Muscle of leg (tissue), 3 donors: ENCODE measurements at regions not wholly inside any gene's neighbourhood (a gene's known extent, or its start where the extent isn't known, plus 50 kb on each side); places are given as distances from the start of the nearest gene placed in this dataset.
A peak's percentile ranks its signal among the peaks of the same experiment; 100 is the strongest.

Experiments used
- DNase-seq: peaks from one replicate; pipeline ENCODE4 v3.0.0; 2013
- H3K27ac ChIP-seq: one replicate; pipeline ENCODE4 v1.5.1; 2013; ENCODE audit warnings: mild to moderate bottlenecking, low read length, control low read depth
- H3K27me3 ChIP-seq: one replicate; pipeline ENCODE4 v1.6.1; 2013; ENCODE audit warnings: low read length; ENCODE audit not compliant: control insufficient read depth, insufficient read depth
- H3K36me3 ChIP-seq: one replicate; pipeline ENCODE4 v1.6.1; 2013; ENCODE audit warnings: low read length; ENCODE audit not compliant: control insufficient read depth, insufficient read depth
- H3K4me1 ChIP-seq: one replicate; pipeline ENCODE4 v1.6.1; 2013; ENCODE audit warnings: low read length; ENCODE audit not compliant: control insufficient read depth, insufficient read depth
- H3K4me3 ChIP-seq: one replicate; pipeline ENCODE4 v1.5.1; 2013; ENCODE audit warnings: low read length, control low read depth
- H3K9me3 ChIP-seq: replicated peaks from 2 replicates; pipeline ENCODE4 v1.6.1; 2013; ENCODE audit warnings: low read depth, low read length; ENCODE audit not compliant: control insufficient read depth
- WGBS: methylation state at CpG from one replicate; pipeline ENCODE4 v1.1.5; 2013; ENCODE audit warnings: missing lambda C conversion rate; ENCODE audit not compliant: insufficient coverage; 5-methylcytosine and 5-hydroxymethylcytosine counted together

DNA sequence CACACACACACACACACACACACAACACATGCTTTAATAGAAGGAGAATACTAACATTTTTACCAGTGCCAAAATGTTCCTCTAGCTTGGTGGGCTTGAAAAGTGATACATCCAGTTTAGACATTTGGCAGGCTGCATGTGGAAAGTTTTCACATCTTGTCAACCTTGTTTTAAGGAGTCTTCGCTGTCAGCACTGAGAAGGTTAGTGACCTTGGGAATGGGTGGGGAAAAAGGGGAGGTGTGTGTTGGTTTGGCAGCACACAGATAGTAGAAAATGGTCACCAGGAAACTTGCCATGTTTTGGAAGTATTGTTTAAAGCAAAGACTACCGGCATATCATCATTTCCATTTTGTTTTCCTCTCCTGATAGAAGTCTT lies 346.5 kb upstream of the ADAMTSL1 start:
- no peaks in the 10 kb centered on the region for H3K27me3 ChIP-seq
- H3K4me1 ChIP-seq = peaks cover 8% of the 10 kb centered on the region
- peak; percentile 60 for DNase-seq
- H3K27ac ChIP-seq = peak overlapping the region; percentile 59
- no peaks in the 10 kb centered on the region for H3K36me3 ChIP-seq
- WGBS = 0% methylated on average over 1 of the region's 2 CpGs
- H3K9me3 ChIP-seq = no peaks in the 10 kb centered on the region
- no peak overlapping the region for H3K4me3 ChIP-seq

DNA sequence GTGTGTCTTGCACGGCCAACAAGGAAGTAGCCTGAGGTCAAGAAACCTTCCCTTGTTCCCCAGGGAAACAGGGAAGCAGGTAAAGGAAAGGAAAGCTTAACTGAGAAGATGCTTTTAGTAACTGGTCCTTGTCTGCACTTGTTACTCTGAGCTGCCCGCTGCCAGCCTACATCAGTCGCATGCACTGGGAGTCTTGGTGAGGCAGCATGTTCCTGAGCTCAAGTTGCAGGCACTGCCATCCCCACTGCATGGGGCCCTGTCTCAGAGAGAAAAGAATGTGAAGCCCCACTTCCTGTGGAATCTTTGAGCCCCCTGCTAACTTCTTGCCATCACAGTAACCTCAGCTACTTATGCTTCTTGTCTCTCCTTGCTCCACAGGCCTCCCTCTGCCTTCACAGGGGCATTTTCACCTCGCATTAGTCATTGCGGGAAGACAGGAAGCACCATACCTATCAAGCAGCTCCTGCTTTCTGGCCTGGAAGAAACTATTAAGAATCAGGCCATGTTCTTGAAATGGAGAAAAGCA lies 344.1 kb upstream of the ADAMTSL1 start:
- 93% methylated on average over 4 of the region's 5 CpGs for WGBS

DNA sequence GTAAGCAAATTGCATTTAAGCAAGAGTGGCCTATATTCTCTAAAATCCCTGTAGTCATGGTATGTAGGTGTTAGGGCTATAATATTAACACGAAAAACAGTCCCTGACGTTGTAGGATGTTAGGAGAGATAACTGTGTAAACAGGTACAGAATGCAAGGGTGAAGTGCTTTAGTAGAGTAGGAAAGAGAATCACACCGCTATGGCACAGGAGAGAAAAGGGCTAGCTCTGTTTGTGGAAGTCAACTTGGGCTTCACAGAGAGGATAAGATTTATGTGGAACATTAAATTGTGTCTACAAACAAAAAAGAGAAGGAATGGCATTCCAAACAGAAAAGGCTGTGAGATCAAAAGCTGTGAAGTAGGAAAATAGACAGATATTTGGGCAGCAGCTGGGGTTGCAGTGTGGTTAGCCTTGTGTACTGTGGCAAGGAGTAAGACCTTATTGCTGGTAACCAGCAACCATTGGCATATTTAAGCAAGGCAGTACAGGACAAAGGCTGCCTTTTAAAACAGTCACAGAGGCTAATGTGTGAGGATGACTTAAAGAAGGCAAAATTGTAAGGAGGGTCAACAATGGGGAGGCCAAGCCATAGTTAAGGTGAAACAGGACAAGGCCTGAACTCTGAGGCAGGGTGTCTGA lies 337.5 kb upstream of the ADAMTSL1 start:
- H3K27me3 ChIP-seq = no peaks in the 10 kb centered on the region
- no peaks in the 10 kb centered on the region for H3K4me1 ChIP-seq
- WGBS = 87% methylated on average over 3 of the region's 3 CpGs
- H3K27ac ChIP-seq = no peak overlapping the region
- DNase-seq = no peak
- no peaks in the 10 kb centered on the region for H3K9me3 ChIP-seq
- H3K4me3 ChIP-seq = no peak overlapping the region
- H3K36me3 ChIP-seq = no peaks in the 10 kb centered on the region

More for the DNA sequence above, 344.1 kb upstream of the ADAMTSL1 start:
- H3K27me3 ChIP-seq = no peaks in the 10 kb centered on the region
- H3K27ac ChIP-seq = no peak overlapping the region
- no peak for DNase-seq
- peaks cover 8% of the 10 kb centered on the region for H3K4me1 ChIP-seq
- H3K9me3 ChIP-seq = no peaks in the 10 kb centered on the region
- no peaks in the 10 kb centered on the region for H3K36me3 ChIP-seq
- H3K4me3 ChIP-seq = no peak overlapping the region

DNA sequence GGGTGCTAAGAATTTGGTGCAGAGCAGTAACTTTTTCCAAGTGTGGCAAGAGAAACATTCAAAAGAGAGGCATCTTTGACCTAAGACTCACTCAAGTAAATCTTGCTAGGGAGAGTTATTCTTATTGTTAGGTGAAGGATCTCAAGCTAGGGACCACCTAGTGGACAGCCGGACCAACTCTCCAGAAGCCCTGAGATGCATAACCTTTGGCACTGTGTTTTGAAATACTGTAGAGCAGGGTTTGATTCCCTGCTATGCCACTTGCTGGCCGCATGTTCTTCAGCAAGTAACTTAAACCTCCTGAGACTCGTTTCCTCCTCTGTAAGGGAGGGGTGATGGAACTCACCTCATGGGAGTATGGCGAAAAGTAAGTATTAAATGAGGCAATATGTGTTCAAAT lies 336.1 kb upstream of the ADAMTSL1 start:
- Histone ChIP-seq H3K4me1 (no peaks in the 10 kb centered on the region), H3K27me3 (no peaks in the 10 kb centered on the region), H3K27ac (no peak overlapping the region), H3K36me3 (no peaks in the 10 kb centered on the region), H3K4me3 (no peak overlapping the region), H3K9me3 (no peaks in the 10 kb centered on the region)
- 50% methylated on average over 1 of the region's 4 CpGs for WGBS
- no peak for DNase-seq

DNA sequence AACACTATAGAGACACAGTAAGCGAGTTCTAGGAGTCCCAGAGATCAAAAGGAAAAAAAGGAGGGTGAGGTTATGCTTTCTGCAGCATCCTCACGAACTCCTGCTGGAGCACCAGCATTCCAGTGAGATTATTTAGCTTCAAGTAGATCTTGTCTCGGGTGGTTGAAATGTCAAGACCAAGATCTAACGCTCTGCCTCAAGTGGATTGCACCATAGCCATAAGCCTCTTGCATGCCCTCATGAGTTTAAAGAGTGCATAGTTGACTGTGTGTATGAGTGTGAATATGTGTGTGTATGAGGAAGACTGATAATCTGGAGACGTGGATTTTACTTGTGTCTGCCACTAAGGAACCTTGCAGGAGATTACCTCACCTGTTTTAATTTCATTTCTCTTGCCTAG lies 335.3 kb upstream of the ADAMTSL1 start:
- Histone ChIP-seq H3K36me3 (no peaks in the 10 kb centered on the region), H3K27me3 (no peaks in the 10 kb centered on the region), H3K27ac (no peak overlapping the region), H3K4me1 (no peaks in the 10 kb centered on the region), H3K4me3 (no peak overlapping the region), H3K9me3 (no peaks in the 10 kb centered on the region)
- 90% methylated on average over 3 of the region's 5 CpGs for WGBS
- DNase-seq = no peak

DNA sequence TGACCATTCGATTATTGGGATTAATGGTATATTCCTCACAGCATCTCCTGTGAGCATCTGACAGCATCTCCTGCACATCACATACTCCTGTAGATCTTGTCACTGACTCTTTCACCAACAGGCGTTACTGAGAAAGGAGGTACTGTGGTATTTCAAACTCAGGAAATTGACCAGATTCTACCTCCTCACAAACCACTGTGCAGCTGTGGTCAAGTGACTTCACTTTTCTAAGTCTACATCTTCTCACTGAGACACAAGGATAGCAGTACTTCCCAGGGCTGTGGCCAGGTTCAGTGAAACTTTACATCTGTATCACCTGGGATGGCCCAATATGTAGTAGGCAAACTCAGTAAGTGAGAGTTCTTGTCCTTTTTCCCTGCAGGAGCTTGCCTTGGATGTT lies 332.3 kb upstream of the ADAMTSL1 start:
- no CpG with 5 or more reads among the region's 2 CpGs for WGBS
- DNase-seq = no peak
- no peaks in the 10 kb centered on the region for H3K36me3 ChIP-seq
- no peak overlapping the region for H3K27ac ChIP-seq
- no peaks in the 10 kb centered on the region for H3K9me3 ChIP-seq
- no peaks in the 10 kb centered on the region for H3K4me1 ChIP-seq
- H3K4me3 ChIP-seq = no peak overlapping the region
- H3K27me3 ChIP-seq = no peaks in the 10 kb centered on the region

DNA sequence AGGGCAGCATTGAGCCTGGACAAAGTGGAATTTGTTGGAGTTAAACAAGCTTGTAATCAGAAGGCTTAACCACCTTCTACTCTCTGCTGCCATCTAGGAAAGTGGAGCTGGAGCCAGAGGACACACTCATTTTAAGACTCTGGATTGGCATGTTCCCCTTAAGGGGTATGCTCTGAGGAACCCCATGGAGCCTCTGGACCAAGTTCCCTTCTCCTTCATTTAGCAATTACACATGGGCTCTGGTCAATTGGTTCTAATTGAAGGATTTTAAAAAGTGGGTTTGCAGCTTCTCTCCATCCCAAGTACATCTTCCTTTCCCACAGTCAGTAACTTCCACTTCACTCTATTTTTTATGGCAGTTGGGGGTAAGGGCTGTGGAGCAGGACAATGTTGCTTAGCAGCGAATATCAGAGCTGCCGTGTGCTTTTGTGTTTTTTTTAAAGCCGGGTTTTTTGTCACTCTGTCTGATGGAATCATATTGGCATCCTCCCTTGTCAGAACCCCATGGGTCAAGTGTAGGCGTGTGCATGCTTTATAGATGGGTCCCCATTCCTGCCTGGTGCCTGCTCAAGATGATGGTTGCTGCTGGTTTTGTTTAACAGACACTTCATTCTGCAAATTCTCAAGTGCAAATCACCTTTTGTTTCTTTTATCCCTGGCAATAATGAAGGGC lies 330.7 kb upstream of the ADAMTSL1 start:
- no peaks in the 10 kb centered on the region for H3K4me1 ChIP-seq
- peak; percentile 16 for DNase-seq
- H3K4me3 ChIP-seq = no peak overlapping the region
- no peaks in the 10 kb centered on the region for H3K36me3 ChIP-seq
- no peaks in the 10 kb centered on the region for H3K9me3 ChIP-seq
- no peaks in the 10 kb centered on the region for H3K27me3 ChIP-seq
- no peak overlapping the region for H3K27ac ChIP-seq
- WGBS = 75% methylated on average over 3 of the region's 4 CpGs

DNA sequence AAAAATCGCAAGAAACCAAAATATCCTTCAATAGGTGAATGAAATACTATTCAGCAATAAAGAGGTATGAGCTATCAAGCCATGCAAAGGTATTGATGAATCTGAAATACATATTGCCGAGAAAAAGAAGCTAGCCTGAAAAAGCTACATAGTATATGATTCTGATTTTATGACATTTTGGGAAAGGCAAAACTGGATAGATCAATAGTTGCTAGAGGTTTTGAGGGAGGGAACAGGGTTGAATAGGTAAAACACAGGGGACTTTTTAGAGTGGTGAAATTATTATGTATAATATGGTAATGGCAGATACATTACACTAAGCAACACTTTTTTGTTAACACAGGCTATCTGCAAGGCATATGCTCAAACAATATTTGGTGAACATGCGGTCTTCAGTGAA lies 327.6 kb upstream of the ADAMTSL1 start:
- Histone ChIP-seq H3K27ac (no peak overlapping the region), H3K4me1 (no peaks in the 10 kb centered on the region), H3K27me3 (no peaks in the 10 kb centered on the region), H3K9me3 (no peaks in the 10 kb centered on the region), H3K36me3 (no peaks in the 10 kb centered on the region), H3K4me3 (no peak overlapping the region)
- DNase-seq = no peak
- WGBS = 100% methylated on average over 1 of the region's 3 CpGs

DNA sequence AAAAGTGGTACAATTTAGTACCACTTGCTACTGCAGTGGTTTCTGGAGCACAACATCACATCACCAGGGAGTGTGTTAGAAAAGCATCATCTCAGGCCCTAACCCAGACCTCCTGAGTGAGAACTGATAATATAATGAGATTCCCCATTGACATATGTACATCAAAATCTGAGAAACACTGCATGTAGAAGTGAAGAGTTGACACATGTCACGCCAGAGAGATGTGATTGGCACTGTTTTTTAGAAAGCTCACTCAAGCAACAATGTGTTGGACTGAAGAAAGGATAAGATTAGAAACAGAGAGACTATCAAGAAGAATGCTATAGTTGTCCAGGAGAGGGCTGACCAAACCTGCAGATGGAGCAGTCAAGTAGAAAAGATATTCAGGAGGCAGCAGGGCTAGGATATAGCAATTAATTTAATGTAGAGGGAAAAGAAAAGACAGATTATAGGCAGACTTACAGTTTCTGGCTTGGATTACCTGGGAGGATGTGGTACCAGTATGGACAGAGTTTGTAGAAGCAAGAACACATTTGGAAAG lies 324.4 kb upstream of the ADAMTSL1 start:
- H3K4me3 ChIP-seq = no peak overlapping the region
- H3K9me3 ChIP-seq = no peaks in the 10 kb centered on the region
- WGBS = 60% methylated on average over 1 of the region's 1 CpG
- H3K36me3 ChIP-seq = no peaks in the 10 kb centered on the region
- no peaks in the 10 kb centered on the region for H3K4me1 ChIP-seq
- no peak overlapping the region for H3K27ac ChIP-seq
- DNase-seq = no peak
- H3K27me3 ChIP-seq = no peaks in the 10 kb centered on the region

DNA sequence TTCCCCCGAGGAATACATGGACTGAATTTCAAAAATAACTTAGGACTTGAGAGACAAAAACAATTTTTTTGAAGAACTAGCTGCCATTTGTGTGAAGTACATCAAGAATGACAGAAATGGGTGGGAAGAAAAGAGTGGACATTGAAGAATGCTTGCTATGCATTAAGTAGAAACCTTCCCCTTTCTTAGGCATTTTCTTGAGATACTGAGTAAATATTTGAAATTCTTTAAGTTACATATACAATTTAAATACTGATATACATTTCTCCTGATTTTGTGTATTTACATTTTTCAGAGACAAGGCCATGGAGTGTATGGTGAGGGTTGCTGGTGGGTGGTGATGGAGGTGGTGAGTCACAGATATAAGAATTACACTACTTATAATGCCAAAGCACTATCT lies 319.3 kb upstream of the ADAMTSL1 start:
- no peaks in the 10 kb centered on the region for H3K36me3 ChIP-seq
- no CpG with 5 or more reads among the region's 1 CpG for WGBS
- no peak overlapping the region for H3K27ac ChIP-seq

More for the DNA sequence above, 319.3 kb upstream of the ADAMTSL1 start:
- Histone ChIP-seq H3K27me3 (no peaks in the 10 kb centered on the region), H3K4me3 (no peak overlapping the region), H3K4me1 (no peaks in the 10 kb centered on the region), H3K9me3 (no peaks in the 10 kb centered on the region)
- DNase-seq = no peak
